ENCODE measurements at regions not wholly inside any gene's neighbourhood (a gene's known extent, or its start where the extent isn't known, plus 50 kb on each side); places are given as distances from the start of the nearest gene placed in this dataset.

GRCh38 chr9:91029650-91030361, 228.2 kb downstream of the SYK start:
- TF ChIP-seq, protein P1, sequence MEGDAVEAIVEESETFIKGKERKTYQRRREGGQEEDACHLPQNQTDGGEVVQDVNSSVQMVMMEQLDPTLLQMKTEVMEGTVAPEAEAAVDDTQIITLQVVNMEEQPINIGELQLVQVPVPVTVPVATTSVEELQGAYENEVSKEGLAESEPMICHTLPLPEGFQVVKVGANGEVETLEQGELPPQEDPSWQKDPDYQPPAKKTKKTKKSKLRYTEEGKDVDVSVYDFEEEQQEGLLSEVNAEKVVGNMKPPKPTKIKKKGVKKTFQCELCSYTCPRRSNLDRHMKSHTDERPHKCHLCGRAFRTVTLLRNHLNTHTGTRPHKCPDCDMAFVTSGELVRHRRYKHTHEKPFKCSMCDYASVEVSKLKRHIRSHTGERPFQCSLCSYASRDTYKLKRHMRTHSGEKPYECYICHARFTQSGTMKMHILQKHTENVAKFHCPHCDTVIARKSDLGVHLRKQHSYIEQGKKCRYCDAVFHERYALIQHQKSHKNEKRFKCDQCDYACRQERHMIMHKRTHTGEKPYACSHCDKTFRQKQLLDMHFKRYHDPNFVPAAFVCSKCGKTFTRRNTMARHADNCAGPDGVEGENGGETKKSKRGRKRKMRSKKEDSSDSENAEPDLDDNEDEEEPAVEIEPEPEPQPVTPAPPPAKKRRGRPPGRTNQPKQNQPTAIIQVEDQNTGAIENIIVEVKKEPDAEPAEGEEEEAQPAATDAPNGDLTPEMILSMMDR (conservative IDR thresholded peaks at IDR 0.05), result no peak
- no peak for TF ChIP-seq ZFX (IDR thresholded peaks at IDR 0.05)
